ENCODE measurements at regions not wholly inside any gene's neighbourhood (a gene's known extent, or its start where the extent isn't known, plus 50 kb on each side); places are given as distances from the start of the nearest gene placed in this dataset.

- no peak overlapping the region for H3K9ac ChIP-seq
- H3K27me3 Mint-ChIP-seq (ENCODE audit: insufficient read depth, low read depth) = peaks cover 2% of the 10 kb centered on the region
- no peak for TF ChIP-seq EZH2 (IDR thresholded peaks at IDR 0.05)
- TF ChIP-seq, protein P1, sequence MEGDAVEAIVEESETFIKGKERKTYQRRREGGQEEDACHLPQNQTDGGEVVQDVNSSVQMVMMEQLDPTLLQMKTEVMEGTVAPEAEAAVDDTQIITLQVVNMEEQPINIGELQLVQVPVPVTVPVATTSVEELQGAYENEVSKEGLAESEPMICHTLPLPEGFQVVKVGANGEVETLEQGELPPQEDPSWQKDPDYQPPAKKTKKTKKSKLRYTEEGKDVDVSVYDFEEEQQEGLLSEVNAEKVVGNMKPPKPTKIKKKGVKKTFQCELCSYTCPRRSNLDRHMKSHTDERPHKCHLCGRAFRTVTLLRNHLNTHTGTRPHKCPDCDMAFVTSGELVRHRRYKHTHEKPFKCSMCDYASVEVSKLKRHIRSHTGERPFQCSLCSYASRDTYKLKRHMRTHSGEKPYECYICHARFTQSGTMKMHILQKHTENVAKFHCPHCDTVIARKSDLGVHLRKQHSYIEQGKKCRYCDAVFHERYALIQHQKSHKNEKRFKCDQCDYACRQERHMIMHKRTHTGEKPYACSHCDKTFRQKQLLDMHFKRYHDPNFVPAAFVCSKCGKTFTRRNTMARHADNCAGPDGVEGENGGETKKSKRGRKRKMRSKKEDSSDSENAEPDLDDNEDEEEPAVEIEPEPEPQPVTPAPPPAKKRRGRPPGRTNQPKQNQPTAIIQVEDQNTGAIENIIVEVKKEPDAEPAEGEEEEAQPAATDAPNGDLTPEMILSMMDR (IDR thresholded peaks at IDR 0.05) = no peak
- TF ChIP-seq EZH2phosphoT487 (IDR thresholded peaks at IDR 0.05) = no peak
- no peak overlapping the region for H2AFZ ChIP-seq (replicated peaks)
- H3K36me3 ChIP-seq = no peaks in the 10 kb centered on the region
- H3K4me1 Mint-ChIP-seq = peaks cover 3% of the 10 kb centered on the region
- no peaks in the 10 kb centered on the region for H3K36me3 Mint-ChIP-seq
- DNase-seq (ENCODE audit: low spot score) = no peak
- H3K4me2 ChIP-seq = no peak overlapping the region
- no peaks in the 10 kb centered on the region for H3K4me1 ChIP-seq
- no peak overlapping the region for H3K4me3 Mint-ChIP-seq
- H3K27ac ChIP-seq = no peak overlapping the region
- H3K79me2 ChIP-seq (ENCODE audit: low read depth) = no peaks in the 10 kb centered on the region
- no peaks in the 10 kb centered on the region for H3K27me3 ChIP-seq
- no peaks in the 10 kb centered on the region for H3K9me3 ChIP-seq (ENCODE audit: low read depth)
- H3K9me3 Mint-ChIP-seq = no peaks in the 10 kb centered on the region
- H3K27ac Mint-ChIP-seq = no peak overlapping the region
- H4K20me1 ChIP-seq (ENCODE audit: low read depth) = no peaks in the 10 kb centered on the region
- no peaks in the 10 kb centered on the region for H3F3A ChIP-seq (ENCODE audit: low read depth)
- H3K4me3 ChIP-seq = no peak overlapping the region
Measured at GRCh38 chr11:134876226-134876625, 464.2 kb upstream of the B3GAT1 start.

DNA sequence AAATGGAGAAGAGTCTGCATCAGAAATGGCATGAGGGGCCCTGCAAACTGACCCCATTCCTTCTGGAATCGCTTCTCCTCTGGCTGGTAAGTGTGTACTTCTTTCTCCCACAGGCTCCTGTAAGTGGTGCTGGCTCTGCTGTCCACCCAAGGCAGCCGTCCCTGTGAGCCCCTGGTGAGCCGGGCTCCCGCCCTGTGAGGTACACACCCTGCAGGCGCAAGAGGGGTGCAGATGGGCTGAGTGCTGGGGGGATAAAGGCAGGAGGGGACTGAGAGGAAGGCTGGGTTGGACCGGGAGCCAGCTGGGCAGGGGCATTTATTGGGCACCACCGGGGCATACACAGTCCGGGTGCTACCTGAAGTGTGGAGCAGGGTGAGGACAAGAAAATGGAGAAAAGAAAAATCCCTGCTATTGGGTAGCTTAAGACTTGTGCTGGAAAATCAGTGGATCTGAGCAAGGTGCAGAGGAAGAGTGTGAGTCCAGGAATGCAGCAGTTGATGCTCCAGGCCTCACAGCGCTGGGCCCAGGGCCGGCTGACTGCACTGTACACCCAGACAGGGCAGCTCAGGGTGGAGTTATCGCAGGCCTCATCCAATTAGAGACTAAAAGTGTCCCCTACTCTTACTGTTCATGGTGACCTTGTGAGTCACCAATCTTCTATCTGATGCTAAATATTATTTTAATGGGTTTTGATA lies 455.1 kb upstream of the B3GAT1 start:
- H3K79me2 ChIP-seq (ENCODE audit: low read depth) = no peaks in the 10 kb centered on the region
- TF ChIP-seq, protein P1 (IDR thresholded peaks at IDR 0.05) = no peak
- TF ChIP-seq EZH2 (IDR thresholded peaks at IDR 0.05) (no peak), EZH2phosphoT487 (IDR thresholded peaks at IDR 0.05) (no peak)
- H3K36me3 ChIP-seq = no peaks in the 10 kb centered on the region
- no peaks in the 10 kb centered on the region for H4K20me1 ChIP-seq (ENCODE audit: low read depth)
- Mint-ChIP-seq H3K27me3 (ENCODE audit: insufficient read depth, low read depth) (peaks cover 6% of the 10 kb centered on the region), H3K9me3 (no peaks in the 10 kb centered on the region), H3K4me3 (no peak overlapping the region), H3K36me3 (no peaks in the 10 kb centered on the region), H3K27ac (no peak overlapping the region), H3K4me1 (peaks cover 27% of the 10 kb centered on the region)
- DNase-seq (ENCODE audit: low spot score) = no peak
- H3F3A ChIP-seq (ENCODE audit: low read depth) = no peaks in the 10 kb centered on the region
- no peak overlapping the region for H3K4me2 ChIP-seq
- no peak overlapping the region for H3K9ac ChIP-seq
- no peaks in the 10 kb centered on the region for H3K9me3 ChIP-seq (ENCODE audit: low read depth)
- H3K4me1 ChIP-seq = no peaks in the 10 kb centered on the region
- H3K27ac ChIP-seq = no peak overlapping the region
- no peak overlapping the region for H2AFZ ChIP-seq (replicated peaks)
- no peak overlapping the region for H3K4me3 ChIP-seq
- no peaks in the 10 kb centered on the region for H3K27me3 ChIP-seq

DNA sequence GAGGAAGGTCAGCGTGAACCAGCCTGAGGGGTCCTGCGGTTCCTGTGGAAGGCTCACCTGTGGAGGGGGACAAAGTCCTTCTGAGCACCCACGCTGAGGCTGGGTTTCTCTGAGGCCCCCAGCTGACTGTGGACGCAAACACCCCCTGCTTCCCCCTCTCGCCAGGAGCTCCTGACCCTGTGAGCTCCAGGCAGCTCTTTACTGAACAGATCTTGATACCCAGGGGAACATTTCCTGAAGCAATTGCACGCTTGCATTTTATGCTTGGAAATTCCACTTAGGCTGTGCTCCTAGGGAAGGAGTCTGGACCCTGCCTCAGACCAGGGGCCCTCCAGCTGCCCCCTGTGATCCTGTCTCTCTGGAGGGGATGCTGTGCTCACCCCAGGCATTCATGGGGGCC lies 454.2 kb upstream of the B3GAT1 start:
- Histone ChIP-seq H3F3A (ENCODE audit: low read depth) (no peaks in the 10 kb centered on the region), H3K9me3 (ENCODE audit: low read depth) (no peaks in the 10 kb centered on the region), H4K20me1 (ENCODE audit: low read depth) (no peaks in the 10 kb centered on the region), H3K4me3 (no peak overlapping the region), H3K27me3 (no peaks in the 10 kb centered on the region), H3K27ac (no peak overlapping the region), H2AFZ (replicated peaks) (no peak overlapping the region), H3K36me3 (no peaks in the 10 kb centered on the region), H3K4me1 (no peaks in the 10 kb centered on the region), H3K9ac (no peak overlapping the region), H3K79me2 (ENCODE audit: low read depth) (no peaks in the 10 kb centered on the region), H3K4me2 (no peak overlapping the region)
- no peak for DNase-seq (ENCODE audit: low spot score)
- Mint-ChIP-seq H3K36me3 (peaks cover 1% of the 10 kb centered on the region), H3K4me1 (peaks cover 32% of the 10 kb centered on the region), H3K4me3 (no peak overlapping the region), H3K9me3 (peaks cover 2% of the 10 kb centered on the region), H3K27me3 (ENCODE audit: insufficient read depth, low read depth) (peaks cover 6% of the 10 kb centered on the region), H3K27ac (no peak overlapping the region)
- TF ChIP-seq EZH2 (IDR thresholded peaks at IDR 0.05) (no peak), EZH2phosphoT487 (IDR thresholded peaks at IDR 0.05) (no peak)
- TF ChIP-seq, protein P1 (IDR thresholded peaks at IDR 0.05) = no peak
